Mononuclear cell (primary cell): ENCODE measurements at regions not wholly inside any gene's neighbourhood (a gene's known extent, or its start where the extent isn't known, plus 50 kb on each side); places are given as distances from the start of the nearest gene placed in this dataset.

ENCODE experiments used
- H3K27me3 ChIP-seq: 2 replicates; pipeline ENCODE4 v1.6.0; 2011; ENCODE audit warnings: low read length, control low read depth; ENCODE audit not compliant: insufficient read depth
- H3K4me1 ChIP-seq: 2 replicates; pipeline ENCODE4 v1.5.1; 2011; ENCODE audit warnings: mild to moderate bottlenecking, low read length, control low read depth; ENCODE audit not compliant: insufficient read depth
- H3K4me3 ChIP-seq: 2 replicates; pipeline ENCODE4 v1.5.1; 2011; ENCODE audit warnings: mild to moderate bottlenecking, low read length, moderate library complexity
- H3K9me3 ChIP-seq: 2 replicates; pipeline ENCODE4 v1.5.1; 2011; ENCODE audit warnings: low read depth, mild to moderate bottlenecking, control low read depth, low read length

- peaks cover 85% of the 10 kb centered on the region for H3K27me3 ChIP-seq
- no peak overlapping the region for H3K4me3 ChIP-seq
- peaks cover 29% of the 10 kb centered on the region for H3K4me1 ChIP-seq
- H3K9me3 ChIP-seq, result no peaks in the 10 kb centered on the region
Measured at GRCh38 chr1:98045211-98045766, 124.5 kb upstream of the DPYD start.

- Histone ChIP-seq H3K27me3 (peaks cover 85% of the 10 kb centered on the region), H3K4me1 (peaks cover 29% of the 10 kb centered on the region), H3K4me3 (no peak overlapping the region), H3K9me3 (no peaks in the 10 kb centered on the region)
Measured at GRCh38 chr1:98044766-98045165, 123.9 kb upstream of the DPYD start.

GRCh38 chr1:98044071-98044697 lies 123.3 kb upstream of the DPYD start:
- Histone ChIP-seq H3K9me3 (no peaks in the 10 kb centered on the region), H3K4me1 (peaks cover 24% of the 10 kb centered on the region), H3K27me3 (peaks cover 83% of the 10 kb centered on the region), H3K4me3 (no peak overlapping the region)

DNA sequence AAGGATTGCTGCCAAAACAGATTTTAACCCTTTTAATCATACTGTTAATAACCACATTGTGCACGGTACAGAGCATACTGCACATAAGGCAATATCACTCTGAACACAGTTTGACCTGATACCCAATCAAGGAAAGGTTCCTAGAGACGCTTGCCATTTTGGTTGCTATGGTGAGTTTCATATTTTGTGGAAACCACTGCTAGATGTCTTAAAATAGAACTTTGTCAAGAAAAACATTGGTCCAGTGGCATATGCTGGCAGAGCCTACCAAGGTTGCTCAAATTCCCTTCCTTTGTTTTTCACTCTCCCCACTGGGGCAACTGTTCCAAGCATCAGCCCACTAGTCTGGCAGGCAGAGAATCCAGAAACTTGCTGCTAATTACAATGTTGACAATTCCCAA lies 114.8 kb upstream of the DPYD start:
- H3K27me3 ChIP-seq, result peaks cover 34% of the 10 kb centered on the region
- no peak overlapping the region for H3K4me3 ChIP-seq
- H3K9me3 ChIP-seq, result no peaks in the 10 kb centered on the region
- H3K4me1 ChIP-seq, result no peaks in the 10 kb centered on the region

DNA sequence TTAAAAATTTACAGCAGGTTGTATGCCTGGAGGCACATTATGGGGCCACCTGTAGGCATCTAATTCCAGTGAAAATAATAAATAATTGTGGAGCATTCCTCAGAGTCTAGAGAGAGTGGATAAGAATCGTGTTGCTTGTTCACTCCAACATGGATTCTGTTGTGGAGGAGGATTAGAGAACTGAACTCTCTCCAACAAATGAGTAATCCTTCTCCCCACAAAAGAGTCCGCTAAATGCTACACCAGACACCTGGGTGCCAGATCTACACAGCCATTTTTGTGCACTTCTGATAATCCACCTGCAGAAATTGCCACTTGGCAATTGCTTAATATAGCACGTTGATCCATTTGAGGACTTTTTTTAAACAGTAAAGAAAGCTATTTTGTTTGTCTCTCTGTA lies 113.7 kb upstream of the DPYD start:
- H3K27me3 ChIP-seq, result peaks cover 23% of the 10 kb centered on the region
- H3K9me3 ChIP-seq, result no peaks in the 10 kb centered on the region
- H3K4me1 ChIP-seq, result no peaks in the 10 kb centered on the region
- H3K4me3 ChIP-seq, result no peak overlapping the region

GRCh38 chr1:98032958-98033357 lies 112.1 kb upstream of the DPYD start:
- no peaks in the 10 kb centered on the region for H3K4me1 ChIP-seq
- H3K4me3 ChIP-seq, result no peak overlapping the region
- H3K9me3 ChIP-seq, result no peaks in the 10 kb centered on the region
- H3K27me3 ChIP-seq, result peaks cover 16% of the 10 kb centered on the region

DNA sequence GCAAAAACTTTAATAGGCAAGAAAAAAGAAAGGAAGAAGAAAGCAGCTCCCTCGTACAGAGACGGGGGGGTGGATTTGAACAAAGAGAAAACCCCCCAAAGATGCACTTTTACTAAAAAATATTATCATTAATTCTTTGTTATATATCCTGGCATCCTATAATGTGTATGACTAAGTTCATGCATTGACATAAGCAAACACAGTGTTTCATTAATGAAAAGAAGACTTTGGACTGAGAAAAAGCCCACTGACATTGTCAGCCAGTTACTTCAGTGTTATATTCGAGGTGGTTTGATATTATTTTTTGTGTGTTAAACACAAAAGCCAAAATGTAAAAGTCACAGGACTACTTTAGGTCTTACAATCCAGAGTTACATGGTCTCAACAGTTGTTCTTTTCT lies 110.1 kb upstream of the DPYD start:
- Histone ChIP-seq H3K27me3 (peaks cover 8% of the 10 kb centered on the region), H3K9me3 (no peaks in the 10 kb centered on the region)

GRCh38 chr1:98030483-98030882 lies 109.6 kb upstream of the DPYD start:
- H3K4me3 ChIP-seq, result no peak overlapping the region
- no peaks in the 10 kb centered on the region for H3K9me3 ChIP-seq
- no peaks in the 10 kb centered on the region for H3K4me1 ChIP-seq
- H3K27me3 ChIP-seq, result peaks cover 3% of the 10 kb centered on the region

More for the DNA sequence above, 110.1 kb upstream of the DPYD start:
- H3K4me1 ChIP-seq, result no peaks in the 10 kb centered on the region
- no peak overlapping the region for H3K4me3 ChIP-seq

DNA sequence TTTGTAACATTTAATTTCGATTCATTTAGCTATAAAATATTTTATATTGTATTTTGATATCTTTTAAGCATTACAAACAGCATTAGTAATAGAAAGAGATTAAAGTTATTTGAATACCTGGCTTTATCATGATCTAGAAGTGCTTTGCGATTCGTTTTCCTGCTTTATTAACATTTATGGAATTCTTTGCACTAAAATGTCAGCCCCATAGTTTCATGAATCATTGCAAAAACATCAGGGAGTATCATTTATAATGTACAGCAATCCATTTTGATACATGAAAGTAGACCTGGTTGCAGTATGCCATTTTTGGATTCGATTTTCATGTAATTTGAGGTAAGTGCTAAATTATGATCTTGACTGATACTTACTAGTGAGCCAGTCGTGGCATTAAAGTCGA lies 108.0 kb upstream of the DPYD start:
- H3K4me3 ChIP-seq, result no peak overlapping the region
- H3K9me3 ChIP-seq, result no peaks in the 10 kb centered on the region
- H3K4me1 ChIP-seq, result no peaks in the 10 kb centered on the region
- H3K27me3 ChIP-seq, result no peaks in the 10 kb centered on the region

DNA sequence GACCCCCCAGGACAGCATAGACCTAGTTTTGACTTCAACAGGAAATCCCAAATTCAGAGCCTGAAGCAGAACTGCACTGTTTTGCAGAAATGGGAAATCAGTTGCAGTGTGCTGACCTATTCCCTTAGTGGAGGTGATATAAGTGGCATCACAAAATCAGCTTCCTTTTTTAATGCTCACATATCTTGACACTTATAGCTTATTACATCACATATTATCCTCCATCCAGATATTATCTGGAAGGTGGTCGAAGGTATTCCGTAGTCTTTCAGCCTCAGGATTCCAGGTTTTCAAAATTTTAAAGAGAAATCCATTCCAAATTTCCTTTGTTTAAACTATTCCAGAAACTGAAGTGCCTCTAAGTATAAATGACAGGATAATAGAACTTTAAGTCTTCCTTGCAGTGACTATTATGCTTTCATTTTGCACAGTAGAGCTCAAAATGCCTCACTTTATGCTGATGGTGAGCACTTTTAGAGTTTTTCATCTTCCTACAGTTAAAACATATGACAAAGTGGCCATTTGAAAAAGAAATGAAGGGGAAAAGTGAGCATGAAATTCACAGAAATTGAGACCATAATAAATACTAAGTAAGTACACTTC lies 106.4 kb upstream of the DPYD start:
- Histone ChIP-seq H3K27me3 (no peaks in the 10 kb centered on the region), H3K9me3 (no peaks in the 10 kb centered on the region), H3K4me1 (no peaks in the 10 kb centered on the region), H3K4me3 (no peak overlapping the region)

GRCh38 chr1:98025858-98026257 lies 105.0 kb upstream of the DPYD start:
- H3K4me1 ChIP-seq, result no peaks in the 10 kb centered on the region
- H3K27me3 ChIP-seq, result no peaks in the 10 kb centered on the region
- no peaks in the 10 kb centered on the region for H3K9me3 ChIP-seq
- H3K4me3 ChIP-seq, result no peak overlapping the region

DNA sequence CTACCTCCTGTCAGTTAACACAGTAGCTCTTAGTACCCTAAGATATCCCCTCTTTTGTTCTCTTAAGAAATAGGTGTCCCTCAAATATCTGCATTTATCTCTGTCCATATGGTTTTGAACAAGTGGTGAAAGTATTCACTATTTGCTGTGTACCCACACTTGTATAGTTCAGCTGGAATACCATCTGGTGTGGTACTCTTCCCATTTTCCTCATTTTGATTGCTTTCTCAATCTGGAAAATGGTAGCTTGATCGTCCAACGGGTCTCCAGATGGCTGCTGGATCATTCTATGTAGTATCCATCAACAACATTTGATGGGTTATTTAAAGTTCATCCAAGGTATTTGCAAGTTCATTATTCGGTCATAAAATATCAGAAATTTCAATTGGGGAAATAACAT lies 100.3 kb upstream of the DPYD start:
- Histone ChIP-seq H3K4me3 (no peak overlapping the region), H3K9me3 (no peaks in the 10 kb centered on the region), H3K4me1 (no peaks in the 10 kb centered on the region), H3K27me3 (no peaks in the 10 kb centered on the region)

DNA sequence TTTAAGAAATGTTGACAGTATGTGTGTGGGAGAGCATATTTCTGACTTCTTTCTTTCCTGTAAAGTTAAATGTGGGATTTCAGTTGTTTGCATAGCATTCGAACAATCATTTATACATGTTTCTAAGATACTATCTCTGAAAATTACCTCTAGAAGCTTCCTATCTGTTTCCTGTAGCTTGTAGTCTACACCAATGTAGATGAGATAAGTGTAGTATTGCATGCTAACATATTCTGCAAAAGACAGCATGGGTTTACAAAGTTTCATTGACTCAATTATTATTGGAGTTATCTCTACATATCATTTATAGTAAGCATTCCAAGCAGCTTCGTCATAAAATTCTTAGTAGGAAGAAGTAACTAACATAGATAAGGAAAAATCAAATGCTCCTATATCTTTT lies 98.9 kb upstream of the DPYD start:
- Histone ChIP-seq H3K4me3 (no peak overlapping the region), H3K27me3 (no peaks in the 10 kb centered on the region), H3K4me1 (no peaks in the 10 kb centered on the region), H3K9me3 (no peaks in the 10 kb centered on the region)

- H3K27me3 ChIP-seq, result no peaks in the 10 kb centered on the region
- H3K9me3 ChIP-seq, result no peaks in the 10 kb centered on the region
- no peak overlapping the region for H3K4me3 ChIP-seq
- no peaks in the 10 kb centered on the region for H3K4me1 ChIP-seq
Measured at GRCh38 chr1:98018074-98018473, 97.2 kb upstream of the DPYD start.

DNA sequence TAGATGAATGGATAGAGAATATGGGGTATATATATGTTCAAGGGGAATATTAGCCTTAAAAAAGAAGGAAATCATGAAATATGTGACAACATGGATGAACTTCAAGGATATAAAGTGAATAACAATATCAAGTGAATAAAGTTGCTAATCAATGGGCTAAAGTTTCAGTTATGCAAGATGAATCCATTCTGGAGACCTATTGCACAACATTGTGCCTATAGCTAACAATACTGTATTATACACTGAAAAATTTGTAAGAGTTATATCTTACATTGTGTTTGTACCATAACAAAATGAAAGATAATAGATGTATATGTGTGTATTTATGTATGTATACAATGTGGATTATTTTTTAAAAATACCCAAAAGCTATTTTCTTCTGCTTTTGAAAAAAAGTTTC lies 96.3 kb upstream of the DPYD start:
- Histone ChIP-seq H3K4me1 (no peaks in the 10 kb centered on the region), H3K4me3 (no peak overlapping the region), H3K9me3 (no peaks in the 10 kb centered on the region), H3K27me3 (no peaks in the 10 kb centered on the region)

GRCh38 chr1:98008373-98008772 lies 87.5 kb upstream of the DPYD start:
- H3K9me3 ChIP-seq, result no peaks in the 10 kb centered on the region
- no peak overlapping the region for H3K4me3 ChIP-seq
- H3K4me1 ChIP-seq, result no peaks in the 10 kb centered on the region
- H3K27me3 ChIP-seq, result no peaks in the 10 kb centered on the region
